Muscle layer of duodenum (tissue), 2 donors: ENCODE measurements at regions not wholly inside any gene's neighbourhood (a gene's known extent, or its start where the extent isn't known, plus 50 kb on each side); places are given as distances from the start of the nearest gene placed in this dataset.

ENCODE experiments used
- H3K27ac ChIP-seq: one replicate; pipeline ENCODE4 v1.7.0; 2013; ENCODE audit warnings: mild to moderate bottlenecking, low read length
- H3K27me3 ChIP-seq: one replicate; pipeline ENCODE4 v1.7.0; 2013; ENCODE audit warnings: low read depth, mild to moderate bottlenecking, control low read depth, low read length
- H3K36me3 ChIP-seq, 2 donors: one replicate each; pipeline ENCODE4 v1.7.0; 2013; ENCODE audit warnings: low read length in 2 of 2, control low read depth in 1 of 2, mild to moderate bottlenecking in 1 of 2; ENCODE audit not compliant: insufficient read depth in 2 of 2, control insufficient read depth in 1 of 2
- H3K4me1 ChIP-seq, 2 donors: one replicate each; pipeline ENCODE4 v1.7.0; 2013; ENCODE audit warnings: low read length in 2 of 2, mild to moderate bottlenecking in 2 of 2, control low read depth in 1 of 2, moderate library complexity in 1 of 2; ENCODE audit not compliant: insufficient read depth in 2 of 2, control insufficient read depth in 1 of 2
- H3K4me3 ChIP-seq, 2 donors: one replicate each; pipeline ENCODE4 v1.7.0; 2013; ENCODE audit warnings: low read length in 2 of 2, low read depth in 1 of 2, mild to moderate bottlenecking in 1 of 2
- H3K9me3 ChIP-seq, 2 donors: one replicate each; pipeline ENCODE4 v1.7.0; 2013; ENCODE audit warnings: low read length in 2 of 2, control low read depth in 1 of 2, mild to moderate bottlenecking in 1 of 2; ENCODE audit not compliant: control insufficient read depth in 1 of 2
- donor health status: healthy.

DNA sequence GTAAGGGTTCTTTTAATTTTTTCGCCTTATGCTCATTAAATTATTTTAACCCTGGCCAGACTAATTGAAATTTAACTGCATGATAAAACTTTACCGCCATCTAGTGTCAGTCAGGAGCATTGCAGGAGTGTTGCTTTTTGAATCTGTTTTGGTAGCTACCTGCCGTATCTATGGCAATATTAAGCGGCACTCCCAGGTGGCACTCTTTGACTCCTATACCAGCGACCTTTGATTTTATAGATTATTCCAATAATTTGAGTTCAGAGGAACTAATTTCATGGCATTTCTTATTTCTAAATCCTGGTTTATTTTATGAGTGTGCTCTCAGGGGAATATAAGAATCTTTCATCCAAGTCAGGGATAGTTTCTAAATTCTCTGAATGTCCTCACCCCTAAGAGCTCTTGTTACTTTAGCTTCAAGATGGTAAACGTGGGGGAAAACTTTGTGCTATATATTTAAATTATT, 198.9 kb downstream of the REEP3 start:
- Histone ChIP-seq H3K36me3 (no peaks in the 10 kb centered on the region), H3K4me1 (peaks cover 0 to 6% of the 10 kb centered on the region in 2 donors), H3K27me3 (no peaks in the 10 kb centered on the region), H3K9me3 (no peaks in the 10 kb centered on the region), H3K4me3 (no peak overlapping the region), H3K27ac (no peak overlapping the region)

DNA sequence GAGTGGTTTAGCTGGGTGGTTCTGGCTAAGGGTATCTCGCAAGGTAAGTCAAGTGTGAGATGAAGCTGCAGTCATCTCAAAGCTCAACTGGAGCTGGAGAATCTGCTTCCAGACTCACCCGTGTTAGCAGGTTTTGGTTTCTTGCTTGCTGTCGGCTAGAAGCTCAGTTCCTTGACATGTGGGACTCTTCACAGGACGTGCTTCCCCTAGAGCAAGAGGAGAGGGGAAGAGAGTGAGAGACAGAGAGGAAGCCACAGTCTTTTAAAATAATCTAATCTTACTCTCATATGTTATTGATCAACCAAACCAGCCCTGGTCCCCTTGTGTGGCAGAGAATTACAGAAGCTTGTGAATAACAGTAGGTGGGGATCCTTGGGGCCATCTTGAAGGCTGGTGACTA, 199.5 kb downstream of the REEP3 start:
- Histone ChIP-seq H3K4me1 (peaks cover 0 to 6% of the 10 kb centered on the region in 2 donors), H3K27me3 (no peaks in the 10 kb centered on the region), H3K9me3 (no peaks in the 10 kb centered on the region), H3K36me3 (no peaks in the 10 kb centered on the region), H3K4me3 (no peak overlapping the region), H3K27ac (peak overlapping the region; percentile 28)

DNA sequence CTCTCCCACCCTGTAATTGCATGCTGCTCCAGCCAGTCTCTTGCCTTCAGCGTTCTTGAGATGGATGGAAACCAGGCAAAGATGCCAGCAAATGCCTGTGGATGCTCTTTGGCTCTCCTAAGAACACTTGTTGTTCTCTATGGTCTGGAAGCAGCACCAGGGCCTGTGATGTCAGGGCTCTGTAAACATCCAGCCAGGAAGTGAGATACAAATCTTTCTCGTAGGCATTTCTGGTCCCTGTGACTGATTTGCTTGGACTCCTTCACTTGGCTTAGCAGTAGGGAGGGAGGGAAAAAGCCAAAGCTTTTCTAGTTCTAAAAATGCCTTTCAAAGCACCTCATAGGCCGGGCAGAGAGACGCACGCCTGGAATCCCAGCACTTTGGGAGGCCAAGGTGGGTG, 201.3 kb downstream of the REEP3 start:
- H3K27ac ChIP-seq = no peak overlapping the region
- no peaks in the 10 kb centered on the region for H3K9me3 ChIP-seq
- H3K27me3 ChIP-seq = no peaks in the 10 kb centered on the region
- H3K36me3 ChIP-seq = no peaks in the 10 kb centered on the region
- H3K4me3 ChIP-seq = no peak overlapping the region
- peaks cover 0 to 6% of the 10 kb centered on the region in 2 donors for H3K4me1 ChIP-seq

DNA sequence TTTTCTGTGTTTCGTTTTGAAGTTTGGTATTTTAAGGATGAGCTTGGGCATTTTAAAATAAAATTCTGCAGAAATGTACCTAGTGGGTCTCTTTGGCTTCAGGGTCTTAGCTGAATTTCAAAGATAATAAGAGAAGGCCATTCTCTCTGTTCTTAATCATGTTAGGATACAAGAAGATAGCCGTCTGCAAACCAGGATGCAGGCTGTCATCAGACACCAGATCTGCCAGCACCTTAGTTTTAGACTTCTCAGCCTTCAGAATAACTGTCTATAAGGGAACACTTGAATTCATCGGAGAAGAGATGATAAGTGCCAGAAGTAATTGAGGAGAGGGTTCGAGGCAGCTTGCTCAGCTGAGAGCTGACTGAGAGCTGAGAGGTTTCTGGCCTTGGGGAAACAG, 202.1 kb downstream of the REEP3 start:
- peaks cover 0 to 6% of the 10 kb centered on the region in 2 donors for H3K4me1 ChIP-seq

DNA sequence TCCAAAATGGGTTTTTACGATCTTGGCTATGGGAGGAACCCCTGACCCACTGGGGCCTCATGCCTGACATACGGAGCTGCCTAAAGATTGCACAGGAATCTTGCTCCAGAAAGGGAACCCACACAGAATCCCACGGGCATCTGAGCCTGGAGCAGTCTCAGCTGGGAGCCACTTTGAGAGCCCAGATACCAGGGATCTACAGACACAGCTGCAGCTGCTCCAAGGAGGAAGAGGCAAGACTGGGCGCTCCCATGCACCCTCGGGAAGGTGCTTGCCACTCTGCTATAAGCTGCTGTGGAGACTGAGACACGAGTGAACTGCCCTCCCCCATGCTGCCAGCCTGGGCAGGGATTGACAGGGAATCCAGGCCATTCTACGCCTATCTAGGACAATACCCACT, 202.5 kb downstream of the REEP3 start:
- no peak overlapping the region for H3K27ac ChIP-seq
- no peaks in the 10 kb centered on the region for H3K36me3 ChIP-seq
- H3K27me3 ChIP-seq = no peaks in the 10 kb centered on the region
- H3K4me1 ChIP-seq = peaks cover 0 to 6% of the 10 kb centered on the region in 2 donors
- H3K9me3 ChIP-seq = no peaks in the 10 kb centered on the region
- no peak overlapping the region for H3K4me3 ChIP-seq

More for the DNA sequence above, 202.1 kb downstream of the REEP3 start:
- Histone ChIP-seq H3K36me3 (no peaks in the 10 kb centered on the region), H3K27ac (no peak overlapping the region), H3K4me3 (no peak overlapping the region), H3K9me3 (no peaks in the 10 kb centered on the region), H3K27me3 (no peaks in the 10 kb centered on the region)

DNA sequence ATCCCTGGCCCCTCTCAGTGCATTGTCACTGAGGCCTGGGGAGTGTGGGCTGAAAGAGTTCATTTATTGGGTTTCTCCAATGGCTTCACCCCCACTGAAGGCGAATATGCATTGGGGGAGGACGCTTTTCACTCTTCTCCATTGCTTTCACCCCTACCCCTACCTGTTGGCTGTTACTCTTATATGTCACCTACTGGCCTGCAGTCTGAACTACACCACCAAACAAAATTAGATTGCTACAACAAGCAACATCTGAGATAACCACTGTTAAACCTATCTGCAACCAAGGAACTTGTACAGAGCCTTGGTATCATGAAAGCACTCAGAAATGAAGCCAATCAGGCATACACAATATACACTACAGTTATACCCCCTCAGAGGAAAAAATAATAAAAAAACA, 203.7 kb downstream of the REEP3 start:
- Histone ChIP-seq H3K27ac (no peak overlapping the region), H3K4me1 (peaks cover 0 to 6% of the 10 kb centered on the region in 2 donors), H3K9me3 (no peaks in the 10 kb centered on the region), H3K4me3 (no peak overlapping the region), H3K27me3 (no peaks in the 10 kb centered on the region), H3K36me3 (no peaks in the 10 kb centered on the region)

DNA sequence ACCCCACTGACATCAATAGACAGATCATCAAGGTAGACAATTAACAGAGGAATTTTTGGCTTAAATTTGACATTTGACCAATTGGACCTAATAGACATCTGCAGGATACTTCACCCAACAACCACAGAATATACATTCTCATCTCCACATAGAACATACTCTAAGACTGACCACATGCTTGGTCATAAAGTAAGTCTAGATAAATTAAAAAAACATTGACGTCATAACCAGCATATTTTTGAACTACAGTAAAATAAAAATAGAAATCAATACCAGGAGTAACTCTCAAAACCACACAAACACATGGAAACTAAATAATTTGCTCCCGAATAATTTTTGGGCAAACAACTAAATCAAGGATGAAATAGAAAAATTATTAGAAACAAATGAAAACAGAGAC, 205.7 kb downstream of the REEP3 start:
- Histone ChIP-seq H3K4me1 (no peaks in the 10 kb centered on the region), H3K9me3 (no peaks in the 10 kb centered on the region), H3K36me3 (no peaks in the 10 kb centered on the region), H3K27ac (no peak overlapping the region), H3K4me3 (no peak overlapping the region), H3K27me3 (no peaks in the 10 kb centered on the region)

DNA sequence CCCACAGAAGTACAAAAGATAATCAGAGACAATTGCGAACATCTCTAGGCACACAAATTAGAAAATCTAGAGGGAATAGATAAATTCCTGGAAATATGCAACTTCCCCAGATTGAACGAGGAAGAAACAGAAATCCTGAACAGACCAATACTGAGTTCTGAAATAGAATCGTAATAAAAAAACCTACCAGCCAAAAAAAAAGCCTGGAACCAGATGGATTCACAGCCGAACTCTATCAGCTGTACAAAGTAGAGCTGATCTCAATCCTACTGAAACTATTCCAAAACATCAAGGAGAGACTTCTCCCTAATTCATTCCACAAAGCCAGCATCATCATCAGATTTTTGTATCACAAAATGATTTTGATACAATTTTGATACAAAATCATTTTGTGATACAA, 206.4 kb downstream of the REEP3 start:
- Histone ChIP-seq H3K36me3 (no peaks in the 10 kb centered on the region), H3K4me3 (no peak overlapping the region), H3K27ac (no peak overlapping the region), H3K9me3 (no peaks in the 10 kb centered on the region), H3K27me3 (no peaks in the 10 kb centered on the region), H3K4me1 (no peaks in the 10 kb centered on the region)

DNA sequence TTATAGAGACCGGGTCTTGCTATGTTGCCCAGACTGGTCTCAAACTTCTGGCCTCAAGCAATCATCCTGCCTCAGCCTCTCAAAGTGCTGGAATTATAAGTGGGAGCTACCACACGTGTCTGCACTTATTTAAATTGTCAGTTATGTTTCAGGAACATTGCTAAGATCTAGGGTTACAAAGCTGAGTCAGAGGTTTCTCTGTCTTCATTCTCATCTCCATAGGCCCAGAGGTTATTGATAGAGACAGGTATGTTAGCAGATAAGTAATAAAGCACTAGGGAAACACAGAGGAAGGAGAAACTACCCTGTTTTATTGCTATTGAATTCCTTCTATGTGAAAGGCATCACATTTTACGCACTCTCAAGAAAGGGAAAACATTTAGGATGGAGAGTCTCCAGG, 214.1 kb downstream of the REEP3 start:
- Histone ChIP-seq H3K27ac (no peak overlapping the region), H3K9me3 (no peaks in the 10 kb centered on the region), H3K4me1 (no peaks in the 10 kb centered on the region), H3K27me3 (no peaks in the 10 kb centered on the region), H3K4me3 (no peak overlapping the region), H3K36me3 (no peaks in the 10 kb centered on the region)

DNA sequence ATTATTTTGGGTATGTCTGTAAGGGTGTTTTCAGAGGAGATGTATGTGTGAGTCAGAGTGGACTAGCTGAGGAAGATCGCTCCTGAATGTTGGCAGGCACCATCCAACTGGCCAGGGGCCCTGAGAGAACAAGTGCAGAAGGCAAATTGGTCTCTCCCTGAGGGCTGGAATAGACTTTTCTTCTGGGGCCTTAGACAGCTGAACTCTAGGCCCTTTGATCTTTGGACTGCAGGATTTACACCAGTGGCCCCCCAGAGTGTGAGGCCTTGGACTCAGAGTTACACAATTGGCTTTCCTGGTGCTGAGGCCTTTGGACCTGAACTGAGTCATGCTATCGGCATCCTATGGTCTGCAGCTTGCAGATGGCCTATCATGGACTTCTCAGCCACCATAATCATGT, 217.2 kb downstream of the REEP3 start:
- H3K27me3 ChIP-seq = no peaks in the 10 kb centered on the region
- no peak overlapping the region for H3K27ac ChIP-seq
- no peaks in the 10 kb centered on the region for H3K9me3 ChIP-seq
- no peaks in the 10 kb centered on the region for H3K36me3 ChIP-seq
- H3K4me1 ChIP-seq = no peaks in the 10 kb centered on the region
- H3K4me3 ChIP-seq = no peak overlapping the region

DNA sequence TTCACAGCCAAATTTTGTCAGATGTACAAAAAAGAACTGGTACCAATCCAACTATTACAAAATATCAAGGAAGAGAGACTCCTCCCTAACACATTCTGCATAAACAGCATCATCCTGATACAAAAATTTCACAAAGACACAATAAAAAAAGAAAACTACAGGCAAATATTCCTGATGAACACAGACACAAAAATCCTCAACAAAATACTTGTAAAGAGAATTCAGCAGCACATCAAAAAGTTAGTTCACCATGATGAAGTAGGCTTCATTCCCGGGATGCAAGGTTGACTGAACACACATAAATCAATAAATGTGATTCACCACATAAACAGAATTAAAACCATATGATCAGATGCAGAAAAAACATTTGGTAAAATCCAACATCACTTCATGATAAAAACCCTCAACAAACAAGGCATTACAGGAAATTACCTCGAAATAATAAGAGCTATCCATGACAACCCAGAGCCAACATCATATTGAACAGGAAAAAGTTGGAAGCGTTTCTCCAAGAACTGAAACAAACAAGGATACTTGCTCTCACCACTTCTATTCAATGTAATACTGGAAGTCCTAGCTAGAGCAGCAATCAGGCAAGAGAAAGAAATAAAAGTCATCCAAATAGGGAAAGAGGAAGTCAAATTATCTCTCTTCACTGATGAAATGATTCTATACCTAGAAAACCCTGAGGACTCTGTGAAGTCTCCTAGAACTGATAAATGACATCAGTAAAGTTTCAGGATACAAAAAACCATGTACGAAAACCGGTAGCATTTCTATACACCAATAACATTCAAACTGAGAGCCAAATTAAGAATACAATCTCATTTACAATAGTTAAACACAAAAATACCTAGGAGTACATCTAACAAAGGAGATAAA, 223.1 kb downstream of the REEP3 start:
- Histone ChIP-seq H3K4me1 (no peaks in the 10 kb centered on the region), H3K27me3 (no peaks in the 10 kb centered on the region), H3K36me3 (no peaks in the 10 kb centered on the region), H3K27ac (no peak overlapping the region), H3K4me3 (no peak overlapping the region), H3K9me3 (no peaks in the 10 kb centered on the region)

DNA sequence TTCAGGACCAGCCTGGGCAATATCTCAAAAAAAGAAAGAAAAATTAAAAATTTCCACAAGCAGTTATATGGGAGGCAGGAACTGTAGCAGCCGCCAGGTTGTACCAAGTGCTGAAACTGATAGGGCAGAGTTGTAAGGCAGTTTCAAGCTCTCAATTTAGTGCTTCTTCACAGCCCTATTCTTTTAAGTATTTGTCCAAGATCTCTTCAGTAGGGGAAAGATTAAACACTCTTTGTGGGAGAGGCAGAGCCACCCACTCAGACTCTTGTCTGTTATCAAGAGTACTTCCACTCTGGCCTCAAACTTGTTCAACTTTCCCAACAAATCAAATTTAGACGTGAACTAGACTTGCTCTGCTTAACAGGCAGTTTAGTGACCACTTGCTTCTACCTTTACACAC, 228.7 kb downstream of the REEP3 start:
- H3K36me3 ChIP-seq = no peaks in the 10 kb centered on the region
- H3K27me3 ChIP-seq = no peaks in the 10 kb centered on the region
- no peak overlapping the region for H3K4me3 ChIP-seq
- H3K9me3 ChIP-seq = peaks cover 0 to 2% of the 10 kb centered on the region in 2 donors
- no peaks in the 10 kb centered on the region for H3K4me1 ChIP-seq
- H3K27ac ChIP-seq = no peak overlapping the region
